NCI-H2081 (cell line): ENCODE measurements at regions not wholly inside any gene's neighbourhood (a gene's known extent, or its start where the extent isn't known, plus 50 kb on each side); places are given as distances from the start of the nearest gene placed in this dataset.

Source experiments
- DNase-seq, 2 experiments: peaks; one replicate each; lab custom pipeline; 2025; lab: John Stamatoyannopoulos, UW

DNA sequence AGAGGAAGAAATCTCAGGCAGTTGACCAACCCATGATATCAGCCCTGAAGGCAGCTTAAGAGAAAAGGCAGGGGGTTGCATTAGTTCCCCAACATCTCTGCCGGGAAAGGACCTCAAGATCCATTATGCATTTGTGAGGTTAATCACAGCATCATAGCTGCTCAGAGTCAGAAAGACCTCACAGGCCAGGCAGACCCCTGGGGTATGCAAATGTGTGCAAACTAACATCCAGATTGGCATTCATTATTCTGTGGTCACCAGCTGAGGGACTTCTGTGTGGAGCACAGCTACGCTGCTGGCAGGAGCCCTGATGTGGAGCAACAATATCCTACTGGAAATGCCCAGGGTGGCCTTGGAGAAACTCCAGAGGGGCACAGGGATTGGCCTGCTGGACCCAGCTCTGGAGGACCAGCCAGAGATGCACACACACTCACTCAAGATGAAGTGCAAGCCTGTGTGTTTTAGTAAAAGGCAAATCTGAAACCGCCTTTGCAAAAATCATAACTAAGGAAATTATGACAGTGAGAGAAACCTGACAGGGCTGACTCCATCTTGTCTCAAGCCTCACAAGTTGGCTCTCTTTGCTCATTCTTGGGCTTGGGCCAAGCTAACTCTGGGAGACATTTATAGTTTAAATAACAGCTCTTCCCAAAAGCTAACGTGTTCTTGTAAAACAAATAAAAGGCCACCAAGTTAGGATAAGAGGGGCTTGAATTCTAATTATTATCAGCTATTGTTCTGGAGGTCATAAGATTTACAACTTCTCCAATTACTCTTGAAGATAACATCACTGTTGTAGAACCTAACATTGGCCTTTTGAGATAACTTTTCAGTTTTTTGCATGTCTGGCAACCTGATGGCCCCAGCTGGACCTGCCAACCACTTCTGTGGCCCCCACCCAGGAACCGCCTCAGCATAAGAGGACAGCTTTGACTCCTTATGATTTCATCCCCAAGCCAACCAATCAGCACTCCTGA is 257.1 kb downstream of the UACA start:
- no peak for DNase-seq

- no peak for DNase-seq
Observed at GRCh38 chr15:70505411-70505919, 257.9 kb downstream of the UACA start.

GRCh38 chr15:70504988-70505387 is 258.4 kb downstream of the UACA start:
- DNase-seq: no peak

- no peak for DNase-seq
Observed at GRCh38 chr15:70504299-70504951, 258.9 kb downstream of the UACA start.

DNA sequence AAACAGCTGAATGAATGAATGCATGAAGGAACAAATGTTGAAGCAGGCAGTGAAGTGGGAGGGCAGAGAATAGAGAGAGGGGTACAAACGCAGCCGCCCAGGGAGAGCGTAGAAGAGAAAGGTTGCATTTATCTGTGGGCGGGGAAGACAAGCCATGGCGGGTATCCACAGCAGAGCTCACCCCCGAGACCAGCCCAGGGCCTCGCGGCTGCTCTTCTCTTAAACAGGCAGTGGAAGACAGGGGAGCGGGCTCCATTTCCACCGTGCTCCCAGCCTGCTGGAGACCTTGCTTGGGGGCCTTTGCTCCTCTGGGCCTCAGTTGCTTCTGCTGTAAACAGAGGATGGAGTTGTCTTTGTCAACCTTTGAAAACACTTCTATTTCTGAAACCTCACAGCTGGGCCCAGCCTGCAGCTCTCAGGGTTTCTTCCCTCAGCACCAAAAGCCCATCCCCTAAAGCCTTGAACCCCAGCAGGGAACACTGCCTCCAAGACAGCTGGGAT is 259.5 kb downstream of the UACA start:
- DNase-seq: no peak

- DNase-seq: no peak
Observed at GRCh38 chr15:70503073-70503745, 260.1 kb downstream of the UACA start.

- no peak for DNase-seq
Observed at GRCh38 chr15:70502529-70502928, 260.8 kb downstream of the UACA start.

GRCh38 chr15:70501849-70502248 is 261.5 kb downstream of the UACA start:
- no peak for DNase-seq

DNA sequence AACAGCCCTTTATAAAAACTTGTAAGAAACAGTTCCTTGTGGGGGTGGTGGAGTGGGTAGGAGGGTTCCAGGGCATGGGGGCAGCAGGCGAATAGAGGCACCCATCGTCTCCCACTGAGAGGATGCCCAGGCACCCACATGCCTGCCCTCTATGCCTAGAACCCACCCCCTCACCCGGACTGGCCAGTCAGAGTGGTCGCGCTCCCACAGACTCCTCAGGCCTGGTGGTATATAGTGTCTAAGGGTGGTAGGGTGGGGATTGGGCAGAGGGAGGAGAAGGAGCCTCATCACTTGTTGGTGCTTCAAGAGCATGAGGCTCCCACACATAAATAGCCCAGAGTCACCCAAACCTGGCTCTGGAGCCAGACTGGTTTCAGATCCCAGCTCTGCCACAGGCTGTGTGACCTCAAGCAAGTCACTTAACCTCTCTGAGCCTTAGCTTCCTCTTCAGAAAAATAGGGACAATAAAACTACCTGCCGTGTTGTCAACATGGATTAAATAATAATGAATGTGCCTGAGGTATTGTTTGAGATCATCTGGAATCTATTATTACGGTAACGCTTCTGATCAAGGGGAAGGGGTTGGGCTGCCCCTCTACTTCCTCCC is 262.1 kb downstream of the UACA start:
- no peak for DNase-seq

- no peak for DNase-seq
Observed at GRCh38 chr15:70499791-70500190, 263.6 kb downstream of the UACA start.

GRCh38 chr15:70498096-70498626 is 265.2 kb downstream of the UACA start:
- DNase-seq: no peak

GRCh38 chr15:70497661-70498060 is 265.7 kb downstream of the UACA start:
- no peak for DNase-seq

GRCh38 chr15:70495991-70496599 is 267.3 kb downstream of the UACA start:
- DNase-seq: no peak

GRCh38 chr15:70494852-70495571 is 268.3 kb downstream of the UACA start:
- DNase-seq: peak in 1 of 2 experiments; percentile 53

DNA sequence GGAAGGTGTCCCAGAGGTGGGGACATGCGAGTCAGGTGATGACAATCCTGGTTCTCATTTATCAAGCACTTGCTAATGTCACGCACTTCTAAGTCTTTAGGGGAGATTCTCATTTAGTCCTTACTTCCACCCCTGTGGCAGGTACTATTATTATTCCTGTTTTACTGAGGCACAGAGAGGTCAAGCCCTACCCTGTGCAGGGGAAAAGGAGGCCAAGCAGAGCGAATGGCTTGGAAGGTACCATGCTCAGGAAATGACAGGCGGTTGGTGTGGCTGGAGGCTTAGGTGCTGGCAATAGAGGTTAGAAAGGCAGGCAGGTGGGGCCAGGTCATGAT is 268.9 kb downstream of the UACA start:
- DNase-seq: no peak

DNA sequence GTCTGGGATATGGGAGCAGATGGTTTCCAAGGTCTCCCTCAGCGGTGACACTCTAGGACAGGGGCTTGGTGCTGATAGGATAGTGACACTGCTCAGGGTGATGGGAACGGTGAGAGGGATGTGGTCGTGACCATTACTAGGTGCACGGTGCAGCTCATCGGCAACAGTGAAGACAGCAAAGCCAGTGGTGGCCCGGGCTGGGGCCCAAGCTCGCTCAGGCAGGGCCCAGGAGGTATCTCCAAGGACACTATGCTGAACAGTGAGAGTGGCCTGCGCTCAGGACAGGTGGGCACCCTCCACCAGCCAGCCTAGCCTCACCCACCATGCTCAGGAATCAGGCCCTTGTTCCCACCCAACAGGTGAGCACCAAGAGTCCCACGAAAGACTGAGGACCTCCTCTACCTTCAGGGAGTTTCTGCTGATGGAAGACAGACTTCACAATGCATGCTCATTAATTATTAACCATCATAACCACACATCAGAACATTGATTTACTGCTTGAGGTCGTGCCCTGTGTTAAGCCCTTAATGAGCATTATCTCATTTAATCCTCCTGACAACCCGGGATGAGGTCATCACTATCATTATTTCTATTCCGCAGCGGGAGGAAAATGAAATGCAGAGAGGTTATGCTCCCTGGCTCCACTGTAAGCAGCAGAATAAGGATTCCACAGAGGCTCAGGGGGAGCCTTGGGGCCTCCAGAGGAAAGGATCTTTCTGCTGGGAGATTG is 269.4 kb downstream of the UACA start:
- no peak for DNase-seq

DNA sequence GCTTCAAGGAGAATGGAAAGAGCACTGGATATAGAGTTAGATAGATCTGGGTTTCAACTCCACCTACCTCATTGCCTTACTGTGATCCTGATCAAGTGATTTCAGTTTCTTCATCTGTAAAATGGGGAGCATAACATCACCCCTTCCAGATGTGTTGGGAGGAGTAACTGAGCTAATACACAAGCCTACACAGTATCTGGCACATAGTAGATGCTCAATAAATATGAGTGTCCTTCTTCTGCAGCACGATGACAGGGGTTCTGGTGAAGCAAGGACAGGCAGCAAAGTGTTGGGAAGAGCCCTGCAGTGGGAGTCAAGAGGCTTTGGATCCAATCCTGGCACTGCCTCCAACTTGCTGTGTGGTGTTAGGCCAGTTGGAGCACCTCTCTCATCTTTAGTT is 270.0 kb downstream of the UACA start:
- DNase-seq: no peak

DNA sequence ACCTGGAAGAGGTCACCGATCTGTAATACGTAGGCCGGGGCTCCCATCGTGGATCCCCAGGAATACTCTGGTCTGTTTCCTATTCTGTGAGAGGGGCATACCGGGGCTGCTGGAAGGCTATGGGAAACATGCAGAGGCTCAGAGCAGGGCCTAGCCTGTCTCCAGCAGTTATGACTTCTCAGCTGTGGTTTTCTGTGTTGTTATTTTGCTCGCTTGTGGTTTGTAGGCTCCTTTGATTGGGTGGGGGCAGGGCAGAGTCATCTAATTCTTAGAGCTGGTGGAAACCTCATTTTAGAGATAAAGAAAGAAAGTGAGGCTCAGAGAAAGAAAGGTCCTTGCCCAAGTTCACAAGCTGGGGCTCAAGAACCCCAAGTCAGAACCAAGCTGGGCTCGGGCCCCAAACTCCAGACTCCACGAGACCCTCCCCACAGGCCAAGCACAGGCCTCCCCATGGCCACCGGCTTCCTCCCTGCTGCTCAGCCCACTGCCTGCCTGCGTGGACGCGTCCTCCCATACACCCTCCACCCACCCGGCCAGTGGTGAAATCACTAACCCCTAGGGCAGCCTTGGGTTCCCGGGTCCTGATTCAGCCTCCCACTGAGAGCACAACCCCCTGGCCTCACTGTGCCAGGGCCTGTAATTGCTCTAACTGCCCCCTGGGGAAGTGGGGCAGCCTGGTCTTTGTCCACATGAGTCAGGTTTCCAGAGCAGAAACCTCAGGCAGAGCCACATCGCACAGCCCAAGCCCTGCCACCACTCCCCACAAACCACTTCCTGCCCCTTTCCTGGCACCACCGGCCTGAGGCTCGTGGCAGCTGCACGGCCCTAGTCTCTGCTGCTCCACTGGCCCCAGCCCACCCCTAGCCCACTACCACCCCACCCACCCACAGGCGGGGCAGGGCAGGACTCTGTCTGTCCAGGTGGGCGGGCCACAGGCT is 270.8 kb downstream of the UACA start:
- no peak for DNase-seq

GRCh38 chr15:70491641-70492040 is 271.7 kb downstream of the UACA start:
- no peak for DNase-seq
